GM19397 (cell line): ENCODE measurements at regions not wholly inside any gene's neighbourhood (a gene's known extent, or its start where the extent isn't known, plus 50 kb on each side); places are given as distances from the start of the nearest gene placed in this dataset.
"Not testable (repeated sequence)": the region's sequence is repeated elsewhere in the genome, so short reads cannot be mapped to it uniquely, and the experiment has no call there.

Source experiments
- ATAC-seq: cut with Tn5 transposase; IDR thresholded peaks from one replicate; pipeline ENCODE4 v1.9.1; 2021; ENCODE audit warnings: mild to moderate bottlenecking, moderate library complexity; ENCODE audit not compliant: unreplicated experiment

- ATAC-seq: no peak
Observed at GRCh38 chr5:130365956-130366355, 461.7 kb downstream of the CHSY3 start.

- ATAC-seq: no peak
Observed at GRCh38 chr5:130350131-130350530, 445.9 kb downstream of the CHSY3 start.

- no peak for ATAC-seq
Observed at GRCh38 chr5:130337179-130337888, 433.1 kb downstream of the CHSY3 start.

- ATAC-seq: no peak
Observed at GRCh38 chr5:130335117-130335516, 430.9 kb downstream of the CHSY3 start.

GRCh38 chr5:130333089-130333488, 428.8 kb downstream of the CHSY3 start:
- no peak for ATAC-seq

GRCh38 chr5:130331332-130331731, 427.1 kb downstream of the CHSY3 start:
- ATAC-seq: no peak

- ATAC-seq: no peak
Observed at GRCh38 chr5:130324953-130325671, 420.8 kb downstream of the CHSY3 start.

GRCh38 chr5:130323804-130324454, 419.7 kb downstream of the CHSY3 start:
- ATAC-seq: peak; percentile 100

- no peak for ATAC-seq
Observed at GRCh38 chr5:130321931-130322330, 417.7 kb downstream of the CHSY3 start.

GRCh38 chr5:130316971-130317680, 412.9 kb downstream of the CHSY3 start:
- peak; percentile 70 for ATAC-seq

GRCh38 chr5:130295235-130295634, 391.0 kb downstream of the CHSY3 start:
- no peak for ATAC-seq

- ATAC-seq: not testable (repeated sequence)
Observed at GRCh38 chr5:130294798-130295197, 390.5 kb downstream of the CHSY3 start.

- ATAC-seq: no peak
Observed at GRCh38 chr5:130290219-130290618, 386.0 kb downstream of the CHSY3 start.

- ATAC-seq: no peak
Observed at GRCh38 chr5:130289132-130290088, 385.1 kb downstream of the CHSY3 start.

- no peak for ATAC-seq
Observed at GRCh38 chr5:130287438-130287837, 383.2 kb downstream of the CHSY3 start.

- ATAC-seq: no peak
Observed at GRCh38 chr5:130286971-130287370, 382.7 kb downstream of the CHSY3 start.

GRCh38 chr5:130282049-130282448, 377.8 kb downstream of the CHSY3 start:
- no peak for ATAC-seq

- no peak for ATAC-seq
Observed at GRCh38 chr5:130280528-130281217, 376.4 kb downstream of the CHSY3 start.

GRCh38 chr5:130279386-130279785, 375.1 kb downstream of the CHSY3 start:
- no peak for ATAC-seq

- ATAC-seq: no peak
Observed at GRCh38 chr5:130278136-130278535, 373.9 kb downstream of the CHSY3 start.
